Ishikawa (cell line): ENCODE measurements at regions not wholly inside any gene's neighbourhood (a gene's known extent, or its start where the extent isn't known, plus 50 kb on each side); places are given as distances from the start of the nearest gene placed in this dataset.

Experiments
- CEBPB ChIP-seq: IDR thresholded peaks from 2 replicates; pipeline ENCODE4 v1.6.1; 2012
- CREB1 ChIP-seq: IDR thresholded peaks from 2 replicates; pipeline ENCODE4 v1.6.1; 2012; ENCODE audit warnings: low read depth
- EGR1 ChIP-seq: IDR thresholded peaks from 2 replicates; pipeline ENCODE4 v1.6.1; 2012
- EP300 ChIP-seq: IDR thresholded peaks from 2 replicates; pipeline ENCODE4 v1.6.1; 2012; ENCODE audit warnings: borderline replicate concordance
- FOXM1 ChIP-seq: IDR thresholded peaks from 2 replicates; pipeline ENCODE4 v1.6.1; 2012; ENCODE audit warnings: low read depth, borderline replicate concordance
- NFIC ChIP-seq: IDR thresholded peaks from 2 replicates; pipeline ENCODE4 v1.6.1; 2012
- RAD21 ChIP-seq: IDR thresholded peaks from 2 replicates; pipeline ENCODE4 v1.6.1; 2012; ENCODE audit warnings: low read depth
- TAF1 ChIP-seq: IDR thresholded peaks from 2 replicates; pipeline ENCODE4 v1.6.1; 2012; ENCODE audit warnings: low read depth, mild to moderate bottlenecking
- TCF12 ChIP-seq: IDR thresholded peaks from 2 replicates; pipeline ENCODE4 v1.6.1; 2012; ENCODE audit warnings: low read depth
- TEAD4 ChIP-seq: IDR thresholded peaks from 2 replicates; pipeline ENCODE4 v1.6.1; 2012
- YY1 ChIP-seq: IDR thresholded peaks from 2 replicates; pipeline ENCODE4 v1.6.1; 2012; ENCODE audit warnings: low read depth
- ZBTB7A ChIP-seq: IDR thresholded peaks from 2 replicates; pipeline ENCODE4 v1.6.1; 2012; ENCODE audit warnings: low read depth
- TF ChIP-seq, protein P1 (sequence below): IDR thresholded peaks from 2 replicates; pipeline ENCODE4 v1.6.1; 2012
- TF ChIP-seq, protein P2 (sequence below): IDR thresholded peaks from 2 replicates; pipeline ENCODE4 v1.6.1; 2012; ENCODE audit warnings: low read depth, mild to moderate bottlenecking
- TF ChIP-seq, protein P3 (sequence below): IDR thresholded peaks from 2 replicates; pipeline ENCODE4 v1.6.1; 2012

DNA sequence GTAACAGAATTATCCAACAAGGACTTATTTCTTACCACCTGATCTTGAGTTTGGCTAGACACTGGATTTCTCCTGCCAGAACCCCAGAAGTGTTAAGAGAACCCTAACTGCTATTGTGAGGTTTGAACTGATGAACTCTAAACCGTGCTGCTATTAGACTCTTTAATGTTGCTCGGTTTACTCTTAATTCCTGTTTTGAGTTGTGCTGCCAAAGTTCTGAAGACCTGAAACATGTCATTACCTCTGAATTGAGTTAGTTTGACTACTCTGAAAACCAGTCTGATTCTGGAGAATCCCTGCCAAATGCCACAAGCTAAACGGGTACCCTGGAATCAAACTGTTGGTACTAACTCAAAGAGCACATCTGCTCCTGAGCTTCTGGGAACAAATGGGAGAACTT is 215.5 kb downstream of the KLF12 start:
- no peak for TF ChIP-seq RAD21
- TF ChIP-seq EGR1, result no peak
- TF ChIP-seq, protein P1, sequence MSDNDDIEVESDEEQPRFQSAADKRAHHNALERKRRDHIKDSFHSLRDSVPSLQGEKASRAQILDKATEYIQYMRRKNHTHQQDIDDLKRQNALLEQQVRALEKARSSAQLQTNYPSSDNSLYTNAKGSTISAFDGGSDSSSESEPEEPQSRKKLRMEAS, result no peak
- no peak for TF ChIP-seq ZBTB7A
- no peak for TF ChIP-seq TEAD4
- TF ChIP-seq TAF1, result no peak
- TF ChIP-seq NFIC, result no peak
- TF ChIP-seq TCF12, result no peak
- TF ChIP-seq, protein P2, sequence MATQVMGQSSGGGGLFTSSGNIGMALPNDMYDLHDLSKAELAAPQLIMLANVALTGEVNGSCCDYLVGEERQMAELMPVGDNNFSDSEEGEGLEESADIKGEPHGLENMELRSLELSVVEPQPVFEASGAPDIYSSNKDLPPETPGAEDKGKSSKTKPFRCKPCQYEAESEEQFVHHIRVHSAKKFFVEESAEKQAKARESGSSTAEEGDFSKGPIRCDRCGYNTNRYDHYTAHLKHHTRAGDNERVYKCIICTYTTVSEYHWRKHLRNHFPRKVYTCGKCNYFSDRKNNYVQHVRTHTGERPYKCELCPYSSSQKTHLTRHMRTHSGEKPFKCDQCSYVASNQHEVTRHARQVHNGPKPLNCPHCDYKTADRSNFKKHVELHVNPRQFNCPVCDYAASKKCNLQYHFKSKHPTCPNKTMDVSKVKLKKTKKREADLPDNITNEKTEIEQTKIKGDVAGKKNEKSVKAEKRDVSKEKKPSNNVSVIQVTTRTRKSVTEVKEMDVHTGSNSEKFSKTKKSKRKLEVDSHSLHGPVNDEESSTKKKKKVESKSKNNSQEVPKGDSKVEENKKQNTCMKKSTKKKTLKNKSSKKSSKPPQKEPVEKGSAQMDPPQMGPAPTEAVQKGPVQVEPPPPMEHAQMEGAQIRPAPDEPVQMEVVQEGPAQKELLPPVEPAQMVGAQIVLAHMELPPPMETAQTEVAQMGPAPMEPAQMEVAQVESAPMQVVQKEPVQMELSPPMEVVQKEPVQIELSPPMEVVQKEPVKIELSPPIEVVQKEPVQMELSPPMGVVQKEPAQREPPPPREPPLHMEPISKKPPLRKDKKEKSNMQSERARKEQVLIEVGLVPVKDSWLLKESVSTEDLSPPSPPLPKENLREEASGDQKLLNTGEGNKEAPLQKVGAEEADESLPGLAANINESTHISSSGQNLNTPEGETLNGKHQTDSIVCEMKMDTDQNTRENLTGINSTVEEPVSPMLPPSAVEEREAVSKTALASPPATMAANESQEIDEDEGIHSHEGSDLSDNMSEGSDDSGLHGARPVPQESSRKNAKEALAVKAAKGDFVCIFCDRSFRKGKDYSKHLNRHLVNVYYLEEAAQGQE, result no peak
- no peak for TF ChIP-seq FOXM1
- no peak for TF ChIP-seq CREB1
- no peak for TF ChIP-seq CEBPB
- TF ChIP-seq EP300, result no peak
- TF ChIP-seq YY1, result no peak
- TF ChIP-seq, protein P3, sequence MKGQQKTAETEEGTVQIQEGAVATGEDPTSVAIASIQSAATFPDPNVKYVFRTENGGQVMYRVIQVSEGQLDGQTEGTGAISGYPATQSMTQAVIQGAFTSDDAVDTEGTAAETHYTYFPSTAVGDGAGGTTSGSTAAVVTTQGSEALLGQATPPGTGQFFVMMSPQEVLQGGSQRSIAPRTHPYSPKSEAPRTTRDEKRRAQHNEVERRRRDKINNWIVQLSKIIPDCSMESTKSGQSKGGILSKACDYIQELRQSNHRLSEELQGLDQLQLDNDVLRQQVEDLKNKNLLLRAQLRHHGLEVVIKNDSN, result no peak

DNA sequence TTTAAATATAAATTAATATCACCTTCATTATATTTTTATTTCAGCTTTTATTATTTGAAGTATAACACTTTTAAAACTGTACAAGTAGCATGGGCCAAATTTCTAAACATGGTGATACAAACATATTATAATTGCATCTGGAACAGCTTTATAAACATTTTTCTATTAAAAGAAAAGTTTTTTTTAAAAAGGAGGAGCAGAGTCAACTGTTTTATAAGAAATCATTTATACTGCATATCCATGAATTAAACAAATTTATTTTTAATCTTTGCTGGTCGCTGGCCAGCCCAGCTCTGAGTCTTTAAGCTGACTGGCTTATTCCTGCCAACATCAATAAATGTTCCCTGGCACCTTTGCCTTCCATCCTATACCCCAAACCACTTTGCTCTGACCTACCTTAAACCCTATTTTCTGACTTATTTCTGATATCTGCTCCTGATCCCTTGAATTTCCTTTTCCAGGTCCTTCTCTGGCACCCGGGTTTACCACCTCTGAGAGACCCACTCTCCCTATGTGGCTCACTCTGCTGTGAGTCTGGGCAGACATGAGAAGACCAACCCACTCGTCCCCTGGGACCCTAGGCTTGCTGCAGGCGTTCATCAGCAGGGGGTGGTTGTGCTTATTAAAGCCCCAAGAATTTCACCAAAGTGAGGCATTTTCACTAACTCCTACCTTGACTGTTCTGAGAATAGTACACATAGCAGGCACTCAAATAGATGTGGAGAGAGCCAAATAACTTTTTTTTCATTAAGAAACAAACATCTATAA is 220.3 kb downstream of the KLF12 start:
- TF ChIP-seq EP300 (no peak), ZBTB7A (no peak), EGR1 (no peak), YY1 (no peak)
- TF ChIP-seq, protein P2, result no peak

DNA sequence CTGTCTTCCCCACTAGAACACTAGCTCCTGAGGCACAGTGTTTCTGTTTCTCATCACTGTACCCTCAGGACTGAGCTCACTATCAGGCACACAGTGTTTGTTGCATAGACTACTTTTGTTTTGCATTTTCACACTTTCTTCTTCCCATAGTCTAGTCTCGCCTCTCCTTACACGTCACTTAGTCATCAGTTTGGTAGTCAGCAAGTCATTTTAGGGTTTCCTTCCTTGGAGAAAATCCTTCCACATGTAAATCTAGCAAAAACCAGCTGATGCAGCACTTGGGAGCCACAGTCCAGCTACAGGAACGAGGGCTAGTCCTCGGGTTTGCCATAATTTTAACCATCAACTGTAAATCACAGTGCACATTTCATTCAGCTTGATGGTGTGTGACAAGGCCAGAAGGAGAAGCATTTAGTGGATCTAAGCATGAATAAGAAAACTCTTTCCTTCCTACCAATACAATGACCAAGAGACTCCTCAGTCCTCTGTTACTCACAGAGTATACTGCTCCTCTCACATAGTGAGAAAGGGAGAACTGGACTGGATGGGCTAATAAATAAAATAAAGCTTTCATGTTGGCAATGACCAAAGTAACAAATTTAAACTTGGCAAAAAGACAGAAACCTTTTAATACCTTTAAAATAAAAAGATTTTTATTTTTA is 221.0 kb downstream of the KLF12 start:
- no peak for TF ChIP-seq CREB1
- TF ChIP-seq, protein P3, result no peak

DNA sequence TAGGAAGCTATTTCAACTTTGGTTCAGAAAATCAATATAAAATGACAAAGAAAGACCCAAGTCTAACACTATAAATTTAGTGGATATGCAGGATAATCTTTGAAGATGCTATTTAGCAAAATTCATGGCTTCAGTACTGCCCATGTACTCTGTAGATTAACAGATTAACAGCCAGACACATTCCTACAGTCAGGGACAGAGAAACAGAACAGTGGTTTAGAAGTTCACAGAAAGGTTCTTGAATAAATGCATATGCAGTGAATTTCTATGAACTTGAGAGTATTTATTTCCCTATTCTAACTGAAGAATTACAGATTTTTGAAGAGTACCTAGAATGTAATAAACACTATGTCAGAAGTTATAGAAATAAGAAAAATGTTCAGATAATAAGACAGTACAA is 222.8 kb downstream of the KLF12 start:
- TF ChIP-seq, protein P2, result no peak
- no peak for TF ChIP-seq ZBTB7A
- TF ChIP-seq FOXM1, result no peak
- TF ChIP-seq CEBPB, result no peak
- TF ChIP-seq, protein P1, result no peak
- no peak for TF ChIP-seq RAD21
- no peak for TF ChIP-seq NFIC
- TF ChIP-seq YY1, result no peak
- no peak for TF ChIP-seq EGR1
- no peak for TF ChIP-seq EP300
- TF ChIP-seq TAF1, result no peak
- no peak for TF ChIP-seq TCF12
- TF ChIP-seq TEAD4, result no peak
- TF ChIP-seq CREB1, result no peak
- TF ChIP-seq, protein P3, result no peak
